AG20443 (cell line): ENCODE measurements at regions not wholly inside any gene's neighbourhood (a gene's known extent, or its start where the extent isn't known, plus 50 kb on each side); places are given as distances from the start of the nearest gene placed in this dataset.
A peak's percentile ranks its signal among the peaks of the same experiment; 100 is the strongest.
"Not testable (repeated sequence)": the region's sequence is repeated elsewhere in the genome, so short reads cannot be mapped to it uniquely, and the experiment has no call there.

Source experiments
- DNase-seq: peaks from one replicate; pipeline ENCODE4 v3.0.0; 2012; ENCODE audit warnings: low spot score, mixed read lengths

DNA sequence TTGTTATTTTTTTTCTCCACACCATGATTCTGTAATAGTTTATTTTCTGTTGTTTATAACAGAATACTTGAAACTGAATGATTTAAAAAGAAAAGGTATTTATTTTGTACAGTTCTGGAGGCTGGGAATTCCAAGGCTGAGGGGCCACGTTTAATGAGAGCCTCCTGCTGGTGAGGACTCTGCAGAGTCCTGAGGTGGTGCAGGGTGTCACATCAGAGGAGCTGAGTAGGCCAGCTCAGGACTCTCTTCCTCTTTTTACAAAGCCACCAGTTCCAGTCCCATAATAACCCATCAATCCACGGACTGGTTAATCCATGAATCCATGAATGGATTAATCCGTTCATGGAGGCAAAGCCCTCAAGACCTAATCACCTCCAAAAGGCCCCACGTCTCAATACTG, 71.6 kb downstream of the TFAP2A start:
- DNase-seq, result no peak

DNA sequence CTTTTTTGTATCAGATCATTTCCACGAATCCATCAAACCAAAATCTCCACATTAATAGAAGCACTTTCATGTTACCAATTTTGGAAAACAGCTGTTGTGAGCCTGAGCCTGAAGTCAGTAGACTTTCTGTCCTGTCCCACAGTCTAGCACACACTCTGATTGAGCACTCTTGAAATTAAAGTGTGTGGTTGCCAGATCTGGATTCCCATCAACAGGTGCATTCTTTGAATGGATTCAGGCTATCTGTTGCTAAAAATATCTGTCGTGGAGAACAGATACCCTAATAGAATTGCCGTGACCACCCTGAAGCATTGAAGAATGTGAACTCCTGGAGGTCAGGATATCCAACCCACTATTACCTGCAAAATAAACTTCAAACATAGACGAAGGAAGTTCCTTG, 73.3 kb downstream of the TFAP2A start:
- DNase-seq, result no peak

DNA sequence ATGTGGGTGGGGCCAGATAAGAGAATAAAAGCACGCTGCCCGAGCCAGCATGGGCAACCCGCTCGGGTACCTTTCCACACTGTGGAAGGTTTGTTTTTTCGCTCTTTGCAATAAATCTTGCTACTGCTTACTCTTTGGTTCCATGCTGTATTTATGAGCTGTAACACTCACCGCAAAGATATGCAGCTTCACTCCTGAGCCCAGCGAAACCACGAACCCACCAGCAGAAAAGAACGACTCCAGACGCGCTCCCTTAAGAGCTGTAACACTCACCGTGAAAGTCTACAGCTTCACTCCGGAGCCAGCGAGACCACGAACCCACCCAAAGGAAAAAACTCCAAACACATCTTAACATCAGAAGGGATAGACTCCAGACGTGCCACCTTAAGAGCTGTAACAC, 76.7 kb downstream of the TFAP2A start:
- DNase-seq, result no peak

DNA sequence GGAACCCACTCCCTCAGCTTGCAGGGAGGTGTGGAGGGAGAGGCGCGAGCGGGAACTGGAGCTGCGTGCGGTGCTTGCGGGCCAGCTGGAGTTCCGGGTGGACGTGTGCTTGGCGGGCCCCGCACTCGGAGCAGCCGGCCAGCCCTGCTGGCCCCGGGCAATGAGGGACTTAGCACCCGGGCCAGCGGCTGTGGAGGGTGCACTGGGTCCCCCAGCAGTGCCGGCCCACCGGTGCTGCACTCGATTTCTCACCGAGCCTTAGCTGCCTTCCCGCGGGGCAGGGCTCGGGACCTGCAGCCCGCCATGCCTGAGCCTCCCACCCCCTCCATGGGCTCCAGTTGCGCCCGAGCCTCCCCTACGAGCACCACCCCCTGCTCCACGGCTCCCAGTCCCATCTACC, 77.5 kb downstream of the TFAP2A start:
- DNase-seq, result not testable (repeated sequence)

DNA sequence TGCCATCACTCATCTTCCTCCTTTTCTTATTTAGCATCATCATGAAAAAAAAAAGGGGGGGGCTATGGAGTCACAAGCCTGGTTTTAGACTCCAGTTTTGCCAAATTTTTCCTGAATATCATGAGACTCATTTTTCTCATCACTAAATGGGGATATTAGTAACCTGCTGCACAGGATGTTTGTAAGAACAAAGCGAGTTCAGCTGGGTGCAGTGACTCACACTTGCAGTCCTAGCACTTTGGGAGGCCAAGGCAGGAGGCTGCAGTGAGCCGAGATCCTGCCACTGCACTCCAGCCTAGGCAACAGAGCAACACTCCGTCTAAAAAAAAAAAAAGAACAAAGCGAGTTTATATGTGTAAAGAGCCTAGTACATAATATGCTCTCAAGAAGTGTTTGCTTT, 82.8 kb downstream of the TFAP2A start:
- no peak for DNase-seq

DNA sequence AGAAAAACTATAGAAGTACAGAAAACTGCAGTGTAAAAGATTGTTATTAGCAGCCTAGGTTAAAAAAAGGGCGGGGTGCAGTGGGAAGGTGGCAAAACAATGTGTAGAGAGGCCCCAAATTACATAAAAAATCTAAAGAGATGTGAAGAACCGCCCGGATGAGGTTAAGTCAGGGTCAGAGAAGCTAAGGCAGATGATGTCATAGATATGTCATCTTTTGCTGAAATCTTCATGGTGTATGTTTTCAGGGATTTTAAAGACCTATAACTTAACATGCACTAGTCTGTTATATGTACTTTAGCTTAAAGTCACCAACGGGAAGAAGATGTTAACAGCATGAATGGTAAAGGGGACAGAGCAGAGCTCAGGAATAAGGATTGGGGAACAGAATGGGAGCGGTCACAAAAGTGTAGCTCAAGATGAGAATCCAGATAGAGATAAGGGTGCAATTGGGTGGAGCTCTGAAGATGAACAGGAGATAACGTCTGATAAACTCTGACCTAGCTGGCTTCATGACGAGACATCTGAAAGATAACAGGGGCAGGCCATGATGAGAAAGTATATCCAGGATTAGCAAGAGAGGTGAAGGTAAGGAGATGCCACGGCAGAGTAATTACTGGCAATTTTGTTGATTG, 83.4 kb downstream of the TFAP2A start:
- DNase-seq, result no peak

DNA sequence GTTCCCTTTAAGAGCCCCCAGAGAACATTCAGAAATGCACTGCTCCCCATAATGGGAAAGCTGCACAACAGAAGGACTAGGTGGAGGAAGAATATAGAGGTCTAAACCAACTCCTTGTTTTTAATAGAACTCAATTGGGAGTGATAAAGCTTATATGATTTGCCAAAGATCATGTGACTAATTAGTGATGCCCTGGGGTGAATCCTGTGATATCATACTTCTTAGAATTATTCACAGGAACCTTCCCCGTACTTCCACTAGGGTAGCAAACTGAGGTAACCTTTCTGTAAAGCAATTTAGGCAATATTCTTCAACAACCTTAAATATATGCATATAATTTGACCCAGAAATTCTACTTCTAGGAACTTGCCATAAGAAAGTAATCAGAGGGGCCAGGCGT, 84.4 kb downstream of the TFAP2A start:
- no peak for DNase-seq

DNA sequence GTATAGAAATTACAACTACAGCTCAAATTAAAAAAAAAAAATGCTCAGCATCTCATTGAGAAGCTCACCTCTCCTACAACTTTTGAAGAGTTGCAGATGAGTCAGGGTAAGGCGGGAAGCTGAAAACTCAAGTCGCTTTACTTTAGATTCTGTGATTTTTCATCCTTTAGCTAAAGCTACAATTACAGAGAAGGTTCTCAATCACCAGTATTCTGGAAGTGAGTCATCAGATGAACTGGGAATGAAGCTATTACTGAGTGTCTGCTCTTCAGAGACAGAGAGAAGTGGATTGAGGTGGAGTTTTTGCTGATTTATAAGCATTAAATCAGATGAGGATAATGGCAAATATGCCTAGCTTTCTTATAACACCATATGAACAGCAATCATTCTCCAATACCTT, 91.9 kb downstream of the TFAP2A start:
- no peak for DNase-seq

DNA sequence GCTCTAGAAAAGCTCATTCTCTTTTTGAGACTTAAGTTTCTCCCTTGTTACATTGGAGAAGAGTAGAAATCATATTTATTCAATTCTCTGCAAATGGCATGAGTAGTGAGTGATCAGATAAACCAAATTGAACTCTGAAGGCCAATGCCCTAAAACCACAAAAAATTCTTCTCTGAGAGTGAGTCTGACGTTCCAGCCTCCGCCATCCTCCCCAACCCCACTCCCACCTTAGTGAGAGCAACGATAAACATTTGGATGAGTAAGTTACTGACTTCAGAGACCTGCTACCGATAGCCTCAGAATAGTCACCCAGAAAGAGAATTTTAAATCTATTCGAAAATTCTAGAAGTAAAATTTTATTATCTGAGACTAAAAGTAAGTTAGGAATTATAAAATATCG, 94.6 kb downstream of the TFAP2A start:
- no peak for DNase-seq

DNA sequence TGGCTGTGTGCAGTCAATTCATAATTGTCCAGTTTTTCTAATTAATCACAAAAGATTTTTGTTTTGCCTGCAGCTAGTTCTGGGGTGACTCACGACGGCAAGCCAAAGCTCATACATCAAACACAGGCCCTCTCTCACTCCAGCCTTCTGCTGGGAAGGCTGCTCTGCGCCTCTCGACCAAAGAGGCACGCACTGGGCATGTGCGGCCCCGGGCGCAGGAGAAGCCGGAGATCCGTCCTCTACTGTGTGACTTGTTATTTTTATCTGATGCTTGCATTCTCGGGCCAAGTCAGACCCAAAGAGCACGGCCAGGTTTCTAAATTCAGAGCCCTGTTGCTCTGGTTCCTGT, 98.5 kb downstream of the TFAP2A start:
- DNase-seq, result peak; percentile 91

DNA sequence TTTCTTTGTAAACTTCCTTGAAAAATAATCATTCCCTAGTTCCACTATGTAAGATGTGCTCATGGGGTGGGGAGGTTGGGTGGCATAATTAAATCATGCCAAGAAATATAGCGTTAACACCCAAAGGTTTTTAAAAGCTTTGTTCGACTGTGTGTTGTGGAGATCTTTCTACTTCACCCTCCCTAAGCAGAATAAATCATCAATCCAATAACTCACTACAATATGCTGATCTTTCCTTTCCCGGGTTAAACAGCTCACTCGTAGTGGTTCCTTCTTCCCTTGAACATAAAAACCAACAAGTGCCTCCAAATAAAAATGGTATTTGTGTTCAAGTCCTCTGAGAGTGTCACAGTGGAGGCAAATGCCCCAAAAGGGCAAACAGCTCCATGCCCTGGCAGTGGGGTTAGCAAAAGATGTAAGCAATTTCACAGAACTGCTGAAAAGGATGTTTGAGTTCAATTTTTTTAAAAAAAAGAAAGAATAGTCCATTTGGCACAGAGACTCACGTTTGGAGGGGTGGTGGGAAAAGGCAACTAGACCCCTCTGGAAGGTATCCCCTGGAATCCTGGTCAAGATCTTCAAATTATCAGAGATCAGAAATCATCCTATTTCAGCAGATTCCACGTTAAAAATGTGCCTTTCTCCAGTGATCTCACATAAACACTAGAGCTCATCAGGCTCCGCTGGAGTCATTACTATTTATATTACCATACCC, 99.1 kb downstream of the TFAP2A start:
- no peak for DNase-seq

DNA sequence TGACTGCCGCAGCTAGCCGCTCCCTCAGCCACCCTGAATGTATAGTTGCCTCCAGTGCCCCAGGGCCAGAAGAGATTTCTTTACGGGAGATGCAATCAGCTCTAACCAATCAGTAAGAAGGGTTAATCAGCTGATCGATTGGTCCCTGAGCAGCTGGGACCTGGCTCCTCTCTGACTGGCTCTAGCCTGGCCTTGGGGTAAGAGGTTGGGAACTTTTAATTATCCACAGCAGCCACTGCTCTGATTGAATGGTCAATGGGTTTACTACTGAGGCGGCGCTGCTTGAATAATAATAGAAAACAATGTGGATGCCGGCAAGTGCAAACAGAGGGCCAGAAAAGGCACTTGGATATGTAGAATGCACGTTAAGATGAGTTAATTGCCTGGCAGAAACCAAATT, 99.8 kb downstream of the TFAP2A start:
- DNase-seq, result no peak

DNA sequence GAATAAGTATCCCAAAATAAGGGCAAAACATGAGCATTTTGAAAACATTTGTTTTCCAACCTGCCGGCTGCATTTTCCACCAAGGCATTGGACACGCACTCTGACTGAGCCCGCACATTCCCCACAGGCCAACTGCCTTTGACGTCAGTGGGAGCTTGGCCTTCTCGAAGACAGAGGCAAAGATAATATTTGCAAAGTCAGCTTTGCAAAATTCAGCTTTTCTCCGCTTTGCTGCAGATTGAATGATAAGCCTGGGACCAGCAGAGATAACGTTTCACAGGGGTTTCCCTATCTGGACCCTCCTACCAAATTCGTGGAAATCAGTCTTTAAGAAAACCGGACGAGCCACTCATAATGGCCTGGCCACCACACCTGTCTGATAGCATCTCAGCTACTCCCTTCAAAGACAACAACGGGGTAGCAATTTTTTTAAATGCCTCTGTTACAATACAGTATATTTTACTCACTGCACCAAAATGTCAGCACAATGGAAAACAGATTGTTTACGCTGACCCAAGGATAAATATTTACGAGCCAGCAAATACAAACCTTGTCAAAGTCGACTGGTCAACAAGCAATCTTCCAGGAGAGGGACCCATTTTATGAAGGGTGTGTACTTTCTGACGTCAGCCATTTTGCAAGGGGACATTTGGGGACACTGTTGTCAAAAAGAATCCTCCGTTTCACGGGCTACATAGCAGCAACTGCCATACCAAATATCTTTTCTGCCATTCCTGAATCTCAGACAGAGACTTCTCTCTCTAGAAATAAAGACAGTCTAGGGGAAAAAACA, 100.5 kb downstream of the TFAP2A start:
- DNase-seq, result no peak

DNA sequence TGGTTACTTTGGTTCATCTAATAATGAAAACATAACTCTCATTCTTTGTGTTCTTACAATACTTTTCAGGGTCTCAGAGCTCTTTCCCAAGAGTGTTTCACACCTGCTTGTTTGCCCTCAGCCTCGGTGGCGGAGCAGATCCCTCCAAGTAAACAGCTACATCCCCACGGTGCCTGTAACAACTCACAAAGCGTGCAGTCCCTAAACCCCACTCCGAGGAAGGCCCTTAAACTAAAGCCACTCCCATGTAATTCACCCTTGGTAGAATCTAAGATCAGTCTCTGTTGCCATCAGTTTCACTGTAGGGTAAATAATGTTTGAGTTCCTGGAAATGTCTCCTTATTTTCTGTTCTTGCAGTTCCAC, 101.1 kb downstream of the TFAP2A start:
- DNase-seq, result no peak

DNA sequence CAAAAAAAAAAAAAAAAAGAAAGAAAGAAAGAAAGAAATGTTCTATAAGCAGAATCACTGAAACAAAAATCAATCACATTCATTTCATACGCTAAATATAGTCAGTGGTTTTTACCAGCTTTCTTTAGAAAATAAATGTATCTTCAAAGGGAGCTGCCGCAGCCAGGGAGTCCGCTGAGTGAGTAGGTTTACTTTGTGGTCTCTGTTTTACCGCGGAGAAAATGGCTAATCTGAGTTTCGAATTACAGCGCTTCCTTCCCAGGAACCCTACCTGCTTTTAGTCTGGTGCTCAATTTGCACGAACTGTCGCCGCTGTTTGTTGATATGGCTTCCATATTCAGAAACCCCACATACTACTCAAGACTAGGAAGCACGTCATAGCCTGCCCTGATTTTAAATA, 102.4 kb downstream of the TFAP2A start:
- DNase-seq, result no peak

DNA sequence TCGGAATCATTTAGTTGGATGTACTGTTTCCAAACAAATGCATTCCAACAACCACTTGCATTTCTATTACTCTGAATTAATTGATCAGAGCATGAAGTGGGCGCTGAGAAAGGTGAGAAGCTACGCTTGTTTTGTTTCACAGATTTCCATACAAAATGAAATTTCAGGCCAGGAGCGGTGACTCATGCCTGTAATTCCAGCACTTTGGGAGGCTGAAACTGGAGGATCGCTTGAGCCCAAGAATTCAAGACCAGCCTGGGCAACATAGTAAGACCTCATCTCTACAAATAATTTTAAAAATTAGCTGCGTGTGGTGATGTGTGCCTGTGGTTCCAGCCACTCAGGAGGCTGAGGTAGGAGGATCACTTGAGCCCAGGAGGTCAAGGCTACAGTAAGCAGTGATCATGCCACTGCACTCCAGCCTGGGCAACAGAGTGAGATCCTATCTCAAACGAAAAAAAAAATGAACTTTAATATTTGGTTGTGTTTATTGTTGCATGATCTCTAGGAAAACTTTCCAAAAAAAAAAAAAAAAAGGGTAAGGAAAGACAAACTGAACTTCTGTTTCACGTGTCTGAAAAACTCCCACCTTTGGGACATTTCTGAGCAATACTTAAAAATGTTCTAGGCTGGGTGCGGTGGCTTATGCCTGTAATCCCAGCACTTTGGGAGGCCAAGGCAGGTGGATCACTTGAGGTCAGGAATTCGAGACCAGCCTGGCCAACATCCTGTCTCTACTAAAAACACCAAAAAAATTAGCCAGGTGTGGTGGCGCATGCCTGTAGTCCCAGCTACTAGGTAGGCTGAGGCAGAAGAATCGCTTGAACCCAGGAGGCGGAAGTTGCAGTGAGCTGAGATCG, 103.1 kb downstream of the TFAP2A start:
- DNase-seq, result not testable (repeated sequence)

DNA sequence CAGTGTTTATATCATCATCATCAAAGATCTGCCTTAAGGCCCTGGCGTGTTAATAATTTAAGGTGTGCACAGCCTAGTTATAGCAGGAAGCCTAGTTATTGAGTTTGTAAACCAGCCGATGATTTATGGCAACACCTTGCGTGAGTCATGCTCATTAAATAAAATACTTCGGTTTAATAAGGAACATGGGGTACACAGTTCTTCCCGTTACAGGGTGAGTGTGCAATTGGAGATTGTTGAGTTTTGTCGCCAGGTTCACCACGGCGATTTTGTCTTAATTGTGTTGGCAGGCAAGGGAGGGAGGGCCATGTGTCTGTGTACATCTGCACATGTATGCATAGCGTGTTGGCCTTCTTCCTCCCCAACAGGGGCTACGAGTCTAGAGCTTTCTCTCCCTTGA, 104.0 kb downstream of the TFAP2A start:
- no peak for DNase-seq

DNA sequence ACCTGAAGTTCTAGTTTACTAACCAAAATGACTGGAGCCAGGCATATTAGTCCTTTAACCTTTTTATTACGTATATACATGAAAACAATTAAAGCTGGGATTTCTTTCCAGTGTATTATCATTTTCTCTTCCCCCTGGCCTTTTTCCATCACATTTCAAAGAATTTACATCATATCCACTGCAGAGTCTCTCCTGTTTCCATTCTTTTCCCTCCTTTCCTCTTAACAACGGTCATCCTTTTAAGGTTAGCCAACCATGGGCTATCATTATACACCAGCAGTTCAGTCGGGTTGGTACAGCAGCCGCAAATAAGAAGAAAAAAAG, 104.6 kb downstream of the TFAP2A start:
- DNase-seq, result no peak

DNA sequence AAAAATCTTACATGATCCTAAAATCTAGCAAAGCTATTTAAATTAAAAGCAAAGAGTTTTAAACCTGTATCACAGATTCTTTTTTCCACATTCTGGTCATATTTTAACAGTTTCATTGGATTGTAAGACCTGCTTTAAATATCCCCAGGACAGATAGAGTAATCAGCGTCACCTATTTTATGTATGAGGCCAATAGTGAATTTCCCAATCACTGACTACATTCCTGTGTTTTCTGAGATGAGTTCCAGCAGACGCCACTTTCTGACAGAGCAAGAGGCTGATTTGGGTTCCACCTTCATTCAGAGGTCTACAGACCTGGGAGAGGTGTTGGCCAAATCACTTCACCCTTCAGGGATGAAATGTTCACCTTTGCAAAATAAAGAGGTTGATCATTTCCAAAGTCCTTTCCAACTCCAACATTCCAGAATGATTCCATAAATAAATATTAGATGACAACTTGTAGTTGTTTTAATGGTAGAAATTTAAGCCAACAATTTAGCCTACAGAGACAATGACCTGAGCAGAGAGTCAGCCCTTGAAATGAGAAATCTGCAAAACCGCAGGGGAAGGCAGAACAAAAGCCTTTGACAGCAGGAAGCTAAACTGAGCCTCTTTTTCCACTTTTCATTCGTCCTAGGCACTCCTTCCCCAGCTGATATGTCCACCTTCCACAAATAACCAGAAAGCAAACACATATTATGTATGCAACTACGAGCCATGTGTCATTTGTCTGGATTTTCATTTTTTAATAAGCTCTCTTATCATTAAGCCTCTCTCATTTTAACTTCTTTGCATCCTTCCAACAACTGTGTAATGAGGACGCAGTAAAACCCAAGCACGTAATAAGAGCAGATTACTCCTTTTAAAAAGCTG, 105.2 kb downstream of the TFAP2A start:
- DNase-seq, result no peak

DNA sequence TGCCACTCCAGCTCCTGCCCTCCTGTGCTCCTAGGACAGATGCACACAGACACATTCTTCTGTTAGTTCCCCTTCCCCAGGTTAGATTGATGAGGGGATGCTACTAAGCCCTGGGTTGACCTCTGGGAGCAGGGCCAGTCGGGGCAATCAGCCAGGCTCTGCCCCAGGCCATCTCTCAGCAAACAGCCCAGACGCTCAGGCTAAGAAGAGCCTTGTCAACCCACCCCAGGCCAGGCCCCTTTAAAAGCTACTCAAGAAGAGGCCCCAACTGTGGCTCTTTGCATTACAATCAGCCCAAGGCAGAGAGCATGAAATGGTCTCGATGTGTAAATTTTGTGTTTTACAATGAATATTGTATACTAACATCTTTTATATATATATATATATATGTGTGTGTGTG, 107.4 kb downstream of the TFAP2A start:
- DNase-seq, result no peak

DNA sequence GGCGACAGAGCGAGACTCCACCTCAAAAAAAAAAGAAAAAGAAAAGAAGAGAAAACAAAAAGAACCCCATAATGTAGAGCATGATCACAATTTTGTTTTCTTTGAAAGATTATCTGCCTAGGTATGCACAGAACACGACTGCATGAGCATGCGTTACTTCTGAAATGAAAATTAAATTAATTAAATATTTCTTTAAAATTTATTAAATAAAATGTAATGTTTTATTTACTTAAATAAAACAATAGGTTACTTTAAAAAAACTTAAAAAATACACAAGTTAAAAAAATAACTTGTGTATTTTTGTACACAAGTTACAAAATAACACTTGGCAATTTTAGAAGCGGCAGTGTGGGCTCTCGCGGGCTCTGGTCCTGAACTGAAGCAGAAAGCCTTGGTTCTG, 107.8 kb downstream of the TFAP2A start:
- no peak for DNase-seq
